Endodermal cell (in vitro differentiated cells): ENCODE measurements at regions not wholly inside any gene's neighbourhood (a gene's known extent, or its start where the extent isn't known, plus 50 kb on each side); places are given as distances from the start of the nearest gene placed in this dataset.
"Not testable (repeated sequence)": the region's sequence is repeated elsewhere in the genome, so short reads cannot be mapped to it uniquely, and the experiment has no call there.

Experiments
- DNase-seq: peaks from one replicate; pipeline ENCODE4 v3.0.0-alpha.2; 2017
- H3K27ac ChIP-seq: 2 replicates; pipeline ENCODE4 v1.5.1; 2013; ENCODE audit warnings: mild to moderate bottlenecking, low read depth, low read length, moderate library complexity
- H3K27me3 ChIP-seq: 2 replicates; pipeline ENCODE4 v1.6.1; 2013; ENCODE audit warnings: mild to moderate bottlenecking, low read length, moderate library complexity; ENCODE audit not compliant: insufficient read depth, control insufficient read depth, poor library complexity, severe bottlenecking
- H3K36me3 ChIP-seq: 2 replicates; pipeline ENCODE4 v1.7.0; 2013; ENCODE audit warnings: mild to moderate bottlenecking, low read length, moderate library complexity; ENCODE audit not compliant: control insufficient read depth, insufficient read depth
- H3K4me1 ChIP-seq: one replicate; pipeline ENCODE4 v1.7.0; 2013; ENCODE audit warnings: low read length; ENCODE audit not compliant: control insufficient read depth, insufficient read depth
- H3K4me3 ChIP-seq: 2 replicates; pipeline ENCODE4 v1.5.1; 2013; ENCODE audit warnings: mild to moderate bottlenecking, low read length, moderate library complexity
- H3K9ac ChIP-seq: 2 replicates; pipeline ENCODE4 v1.6.1; 2013; ENCODE audit warnings: mild to moderate bottlenecking, low read length, moderate library complexity; ENCODE audit not compliant: poor library complexity, severe bottlenecking; ENCODE audit errors: extremely low read depth
- H3K9me3 ChIP-seq: 2 replicates; pipeline ENCODE4 v1.6.1; 2013; ENCODE audit warnings: mild to moderate bottlenecking, low read length, moderate library complexity; ENCODE audit not compliant: control insufficient read depth
- H3K27ac Mint-ChIP-seq: 2 replicates; pipeline ENCODE4 v1.8.0; 2020; ENCODE audit warnings: mixed read lengths
- H3K27me3 Mint-ChIP-seq: 2 replicates; pipeline ENCODE4 v1.8.0; 2021; ENCODE audit warnings: mild to moderate bottlenecking, mixed read lengths; ENCODE audit not compliant: insufficient read depth
- H3K36me3 Mint-ChIP-seq: 2 replicates; pipeline ENCODE4 v1.8.0; 2020; ENCODE audit warnings: low read depth, mixed read lengths
- H3K4me1 Mint-ChIP-seq: 2 replicates; pipeline ENCODE4 v1.8.0; 2020; ENCODE audit warnings: mixed read lengths
- H3K4me3 Mint-ChIP-seq: 2 replicates; pipeline ENCODE4 v1.8.0; 2020; ENCODE audit warnings: mild to moderate bottlenecking, moderate library complexity, mixed read lengths
- H3K9me3 Mint-ChIP-seq: 2 replicates; pipeline ENCODE4 v1.8.0; 2020; ENCODE audit warnings: mild to moderate bottlenecking, mixed read lengths
- WGBS, 2 experiments: methylation state at CpG; one replicate each; pipeline versions ENCODE4 v1.1.5 to v1.1.7; 2013; ENCODE audit warnings: missing lambda C conversion rate in 2 of 2, mixed read lengths in 1 of 2; ENCODE audit not compliant: insufficient coverage in 1 of 2, insufficient read length in 1 of 2; 5-methylcytosine and 5-hydroxymethylcytosine counted together
- TF ChIP-seq, protein P1 (sequence below): fragments of 200-600 bp; sonication (generic); conservative IDR thresholded peaks from 2 replicates; pipeline ENCODE4 v1.5.0; 2021; ENCODE audit warnings: antibody characterized with exemption, mild to moderate bottlenecking

DNA sequence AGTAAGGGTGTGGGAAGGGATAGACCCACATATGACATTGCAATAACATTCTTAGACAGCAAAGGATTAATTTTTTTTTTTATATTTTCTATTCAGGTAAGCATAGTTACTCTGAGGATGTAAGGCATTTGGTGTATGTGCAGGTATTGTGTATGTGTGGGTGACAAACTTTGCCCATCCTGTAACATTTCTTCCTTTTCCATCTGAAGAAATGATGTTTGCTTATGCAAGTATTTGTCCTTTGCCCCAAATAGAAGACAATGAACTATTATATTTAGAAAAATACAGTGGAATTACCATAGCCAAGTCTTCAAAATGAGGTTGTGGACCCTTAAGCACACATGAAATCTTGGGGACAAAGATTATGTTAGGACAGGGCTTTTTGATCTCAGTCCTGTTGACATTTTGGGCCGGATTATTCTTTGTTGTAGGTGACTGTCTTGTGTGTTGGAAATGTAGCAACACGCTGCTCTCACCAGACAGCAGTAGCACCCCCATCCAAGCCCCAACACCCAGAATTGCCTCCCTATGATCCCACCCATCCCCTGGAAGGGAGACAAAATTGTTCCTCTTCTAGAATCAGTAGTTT, 1244.7 kb downstream of the STIM2 start:
- H3K4me3 Mint-ChIP-seq = no peak overlapping the region

DNA sequence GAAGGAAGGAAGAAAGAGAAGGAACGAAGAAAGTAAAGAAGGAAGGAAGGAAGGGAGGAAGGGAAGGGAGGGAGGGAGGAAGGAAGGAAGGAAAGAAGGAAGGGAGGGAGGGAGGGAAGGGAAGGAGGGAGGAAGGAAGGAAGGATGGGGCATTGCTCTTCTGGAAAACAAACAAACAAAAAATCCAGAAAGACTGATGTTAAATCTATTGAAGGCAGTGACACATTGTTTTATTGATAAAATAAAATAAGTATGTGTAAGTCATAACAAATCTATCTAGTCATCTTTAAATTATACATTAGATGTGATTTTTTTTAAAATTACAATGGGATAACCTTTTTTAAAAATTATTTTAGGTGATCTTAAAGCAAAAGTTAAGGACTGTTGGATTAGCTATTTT, 1245.5 kb downstream of the STIM2 start:
- Histone ChIP-seq H3K36me3 (no peaks in the 10 kb centered on the region), H3K9me3 (no peaks in the 10 kb centered on the region), H3K4me3 (no peak overlapping the region), H3K9ac (no peak overlapping the region), H3K27me3 (no peaks in the 10 kb centered on the region), H3K27ac (no peak overlapping the region), H3K4me1 (no peaks in the 10 kb centered on the region)
- DNase-seq = no peak
- H3K27ac Mint-ChIP-seq = no peak overlapping the region
- no peaks in the 10 kb centered on the region for H3K4me1 Mint-ChIP-seq
- H3K9me3 Mint-ChIP-seq = no peaks in the 10 kb centered on the region
- 85% methylated on average over 1 of the region's 1 CpG; no CpG with 5 or more reads in 1 of the 2 experiments for WGBS, 2 experiments
- H3K27me3 Mint-ChIP-seq = no peaks in the 10 kb centered on the region
- H3K36me3 Mint-ChIP-seq = no peaks in the 10 kb centered on the region
- TF ChIP-seq, protein P1, sequence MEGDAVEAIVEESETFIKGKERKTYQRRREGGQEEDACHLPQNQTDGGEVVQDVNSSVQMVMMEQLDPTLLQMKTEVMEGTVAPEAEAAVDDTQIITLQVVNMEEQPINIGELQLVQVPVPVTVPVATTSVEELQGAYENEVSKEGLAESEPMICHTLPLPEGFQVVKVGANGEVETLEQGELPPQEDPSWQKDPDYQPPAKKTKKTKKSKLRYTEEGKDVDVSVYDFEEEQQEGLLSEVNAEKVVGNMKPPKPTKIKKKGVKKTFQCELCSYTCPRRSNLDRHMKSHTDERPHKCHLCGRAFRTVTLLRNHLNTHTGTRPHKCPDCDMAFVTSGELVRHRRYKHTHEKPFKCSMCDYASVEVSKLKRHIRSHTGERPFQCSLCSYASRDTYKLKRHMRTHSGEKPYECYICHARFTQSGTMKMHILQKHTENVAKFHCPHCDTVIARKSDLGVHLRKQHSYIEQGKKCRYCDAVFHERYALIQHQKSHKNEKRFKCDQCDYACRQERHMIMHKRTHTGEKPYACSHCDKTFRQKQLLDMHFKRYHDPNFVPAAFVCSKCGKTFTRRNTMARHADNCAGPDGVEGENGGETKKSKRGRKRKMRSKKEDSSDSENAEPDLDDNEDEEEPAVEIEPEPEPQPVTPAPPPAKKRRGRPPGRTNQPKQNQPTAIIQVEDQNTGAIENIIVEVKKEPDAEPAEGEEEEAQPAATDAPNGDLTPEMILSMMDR = no peak
- no peak overlapping the region for H3K4me3 Mint-ChIP-seq

More for the DNA sequence above, 1244.7 kb downstream of the STIM2 start:
- Histone ChIP-seq H3K27ac (no peak overlapping the region), H3K4me1 (no peaks in the 10 kb centered on the region), H3K4me3 (no peak overlapping the region), H3K27me3 (no peaks in the 10 kb centered on the region), H3K36me3 (no peaks in the 10 kb centered on the region), H3K9me3 (no peaks in the 10 kb centered on the region), H3K9ac (no peak overlapping the region)
- no peak for DNase-seq
- no peaks in the 10 kb centered on the region for H3K27me3 Mint-ChIP-seq
- H3K4me1 Mint-ChIP-seq = no peaks in the 10 kb centered on the region
- TF ChIP-seq, protein P1 = no peak
- no peaks in the 10 kb centered on the region for H3K9me3 Mint-ChIP-seq
- WGBS, 2 experiments = 91% methylated on average over 2 of the region's 2 CpGs; no CpG with 5 or more reads in 1 of the 2 experiments
- no peaks in the 10 kb centered on the region for H3K36me3 Mint-ChIP-seq
- H3K27ac Mint-ChIP-seq = no peak overlapping the region

DNA sequence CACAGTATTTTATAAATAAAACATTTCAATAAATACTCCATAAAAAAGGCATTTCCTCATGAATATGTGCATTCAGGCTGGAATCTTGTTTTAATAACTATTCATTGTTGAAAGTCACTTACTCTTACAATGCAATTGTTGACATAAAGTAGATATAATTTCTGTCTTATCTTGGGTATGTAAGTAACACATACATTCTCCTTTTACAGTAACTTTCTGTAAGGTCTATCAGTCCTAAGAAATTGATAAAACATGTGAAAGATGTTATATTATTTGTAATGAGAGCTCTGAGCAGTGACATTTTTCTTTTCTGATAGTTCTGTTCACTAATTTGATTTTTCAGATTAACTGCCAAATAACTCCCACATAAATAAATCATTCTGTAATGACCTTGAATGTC, 1249.2 kb downstream of the STIM2 start:
- H3K9me3 ChIP-seq = no peaks in the 10 kb centered on the region

DNA sequence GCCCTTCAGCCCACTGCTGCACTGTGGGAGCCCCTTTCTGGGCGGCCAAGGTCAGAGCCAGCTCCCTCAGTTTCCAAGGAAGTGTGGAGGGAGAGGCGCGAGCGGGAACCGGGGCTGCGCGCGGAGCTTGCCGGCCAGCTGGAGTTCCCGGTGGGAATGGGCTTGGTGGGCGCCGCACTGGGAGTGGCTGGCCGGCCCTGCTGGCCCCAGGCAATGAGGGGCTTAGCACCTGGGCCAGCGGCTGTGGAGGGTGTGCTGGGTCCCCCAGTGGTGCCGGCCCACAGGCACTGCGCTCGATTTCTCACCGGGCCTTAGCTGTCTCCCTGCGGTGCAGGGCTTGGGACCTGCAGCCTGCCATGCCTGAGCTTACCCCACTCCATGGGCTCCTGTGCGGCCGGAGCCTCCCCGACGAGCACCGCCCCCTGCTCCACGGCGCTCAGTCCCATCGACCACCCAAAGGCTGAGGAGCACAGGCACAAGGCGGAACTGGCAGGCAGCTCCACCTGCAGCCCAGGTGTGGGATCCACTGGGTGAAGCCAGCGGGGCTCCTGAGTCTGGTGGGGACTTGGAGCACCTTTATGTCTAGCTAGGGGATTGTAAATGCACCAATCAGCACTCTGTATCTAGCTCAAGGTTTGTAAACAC, 1252.2 kb downstream of the STIM2 start:
- H3K9me3 Mint-ChIP-seq = peaks cover 12% of the 10 kb centered on the region
- H3K4me1 ChIP-seq, H3K36me3 Mint-ChIP-seq, H3K4me3 Mint-ChIP-seq, H3K4me1 Mint-ChIP-seq, H3K9me3 ChIP-seq, H3K27me3 ChIP-seq, H3K27ac ChIP-seq, H3K36me3 ChIP-seq, H3K9ac ChIP-seq, H3K4me3 ChIP-seq, H3K27me3 Mint-ChIP-seq, H3K27ac Mint-ChIP-seq: not testable (repeated sequence)
- 92 to 97% methylated on average over 11 to 29 of the region's 29 CpGs for WGBS, 2 experiments
- DNase-seq = peak; percentile 43

More for the DNA sequence above, 1249.2 kb downstream of the STIM2 start:
- H3K4me3 Mint-ChIP-seq = no peak overlapping the region
- Histone ChIP-seq H3K9ac (no peak overlapping the region), H3K4me1 (no peaks in the 10 kb centered on the region), H3K27me3 (no peaks in the 10 kb centered on the region), H3K36me3 (no peaks in the 10 kb centered on the region), H3K27ac (no peak overlapping the region), H3K4me3 (no peak overlapping the region)
- TF ChIP-seq, protein P1 = no peak
- no peaks in the 10 kb centered on the region for H3K36me3 Mint-ChIP-seq
- H3K27ac Mint-ChIP-seq = no peak overlapping the region
- H3K27me3 Mint-ChIP-seq = no peaks in the 10 kb centered on the region
- DNase-seq = no peak
- H3K9me3 Mint-ChIP-seq = no peaks in the 10 kb centered on the region
- H3K4me1 Mint-ChIP-seq = no peaks in the 10 kb centered on the region

DNA sequence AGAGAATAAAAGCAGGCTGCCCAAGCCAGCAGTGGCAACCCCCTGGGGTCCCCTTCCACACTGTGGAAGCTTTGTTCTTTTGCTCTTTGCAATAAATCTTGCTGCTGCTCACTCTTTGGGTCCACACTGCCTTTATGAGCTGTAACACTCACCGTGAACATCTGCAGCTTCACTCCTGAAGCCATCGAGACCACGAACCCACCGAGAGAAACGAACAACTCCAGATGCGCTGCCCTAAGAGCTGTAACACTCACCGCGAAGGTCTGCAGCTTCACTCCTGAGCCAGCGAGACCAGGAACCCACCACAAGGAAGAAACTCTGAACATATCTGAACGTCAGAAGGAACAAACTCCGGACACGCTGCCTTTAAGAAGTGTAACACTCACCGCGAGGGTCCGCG, 1252.9 kb downstream of the STIM2 start:
- not testable (repeated sequence) for H3K9ac ChIP-seq, H3K27ac ChIP-seq, H3K4me1 Mint-ChIP-seq, H3K4me3 ChIP-seq, H3K4me1 ChIP-seq, H3K36me3 ChIP-seq, H3K9me3 ChIP-seq, H3K36me3 Mint-ChIP-seq, H3K27me3 ChIP-seq, H3K27me3 Mint-ChIP-seq, H3K4me3 Mint-ChIP-seq, DNase-seq
- H3K9me3 Mint-ChIP-seq = peaks cover 13% of the 10 kb centered on the region
- 96 to 97% methylated on average over 16 of the region's 16 CpGs for WGBS, 2 experiments
- H3K27ac Mint-ChIP-seq = peak overlapping the region; percentile 42
